IMR-90 (cell line): ENCODE measurements at regions not wholly inside any gene's neighbourhood (a gene's known extent, or its start where the extent isn't known, plus 50 kb on each side); places are given as distances from the start of the nearest gene placed in this dataset.

Source experiments
- CHD1 ChIP-seq: IDR thresholded peaks from 2 replicates; pipeline ENCODE4 v1.6.1; 2012; ENCODE audit warnings: low read depth, low read length, improper control_type of control experiment
- MAZ ChIP-seq: IDR thresholded peaks from 2 replicates; pipeline ENCODE4 v1.6.1; 2012; ENCODE audit warnings: low read depth, mild to moderate bottlenecking, low read length, improper control_type of control experiment, moderate library complexity, borderline replicate concordance
- POLR2A ChIP-seq: IDR thresholded peaks from 2 replicates; pipeline ENCODE4 v1.6.1; 2012; ENCODE audit warnings: mild to moderate bottlenecking, low read depth, low read length
- RAD21 ChIP-seq: IDR thresholded peaks from 2 replicates; pipeline ENCODE4 v1.6.1; 2012; ENCODE audit warnings: low read length, improper control_type of control experiment
- RFX5 ChIP-seq: IDR thresholded peaks from 2 replicates; pipeline ENCODE4 v1.8.0; 2012; ENCODE audit warnings: low read depth, mild to moderate bottlenecking, low read length, moderate library complexity
- SMC3 ChIP-seq: fragments of 150-350 bp; IDR thresholded peaks from 2 replicates; pipeline ENCODE4 v1.6.1; 2016; ENCODE audit warnings: low read depth, mild to moderate bottlenecking, antibody characterized with exemption, low read length, moderate library complexity
- TF ChIP-seq, protein P1 (sequence below): conservative IDR thresholded peaks from 2 replicates; pipeline ENCODE4 v1.5.1; 2012; ENCODE audit warnings: mild to moderate bottlenecking, low read depth, low read length, improper control_type of control experiment

DNA sequence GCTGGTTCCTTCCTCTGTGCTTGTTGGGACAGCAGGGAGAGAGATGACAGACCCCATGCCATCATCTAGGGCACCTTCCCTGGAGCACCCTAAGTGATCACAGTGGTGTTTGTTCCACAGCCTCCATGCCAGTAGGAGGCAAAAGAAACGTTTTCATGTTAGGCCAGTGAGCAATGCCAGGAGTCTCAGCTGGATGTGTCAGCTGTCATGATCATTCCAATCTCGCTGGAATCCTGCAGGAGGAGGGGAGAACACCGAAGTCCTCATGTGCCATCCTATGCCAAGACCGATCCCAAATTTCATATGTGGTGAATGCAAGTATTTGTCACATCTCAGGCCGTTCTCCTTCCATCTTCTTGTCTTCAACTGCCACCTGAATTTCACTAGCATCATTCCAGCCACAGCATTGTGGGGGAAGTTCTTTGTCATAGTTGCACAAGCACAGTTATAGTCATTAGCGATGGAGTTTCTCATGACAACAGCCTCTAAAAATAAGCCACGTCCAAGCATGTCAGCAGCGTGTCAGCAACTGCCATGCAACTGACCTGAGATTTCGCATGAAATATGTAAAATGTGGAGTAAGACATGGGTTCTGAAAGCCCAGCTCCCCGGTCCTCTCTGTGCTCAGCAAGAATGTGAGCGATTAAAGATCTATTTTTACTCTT, 97.2 kb upstream of the DNAH5 start:
- TF ChIP-seq, protein P1, sequence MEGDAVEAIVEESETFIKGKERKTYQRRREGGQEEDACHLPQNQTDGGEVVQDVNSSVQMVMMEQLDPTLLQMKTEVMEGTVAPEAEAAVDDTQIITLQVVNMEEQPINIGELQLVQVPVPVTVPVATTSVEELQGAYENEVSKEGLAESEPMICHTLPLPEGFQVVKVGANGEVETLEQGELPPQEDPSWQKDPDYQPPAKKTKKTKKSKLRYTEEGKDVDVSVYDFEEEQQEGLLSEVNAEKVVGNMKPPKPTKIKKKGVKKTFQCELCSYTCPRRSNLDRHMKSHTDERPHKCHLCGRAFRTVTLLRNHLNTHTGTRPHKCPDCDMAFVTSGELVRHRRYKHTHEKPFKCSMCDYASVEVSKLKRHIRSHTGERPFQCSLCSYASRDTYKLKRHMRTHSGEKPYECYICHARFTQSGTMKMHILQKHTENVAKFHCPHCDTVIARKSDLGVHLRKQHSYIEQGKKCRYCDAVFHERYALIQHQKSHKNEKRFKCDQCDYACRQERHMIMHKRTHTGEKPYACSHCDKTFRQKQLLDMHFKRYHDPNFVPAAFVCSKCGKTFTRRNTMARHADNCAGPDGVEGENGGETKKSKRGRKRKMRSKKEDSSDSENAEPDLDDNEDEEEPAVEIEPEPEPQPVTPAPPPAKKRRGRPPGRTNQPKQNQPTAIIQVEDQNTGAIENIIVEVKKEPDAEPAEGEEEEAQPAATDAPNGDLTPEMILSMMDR = no peak
- TF ChIP-seq POLR2A (no peak), CHD1 (no peak), RFX5 (no peak), MAZ (no peak), SMC3 (no peak), RAD21 (no peak)
